HFFc6 (cell line): ENCODE measurements at regions not wholly inside any gene's neighbourhood (a gene's known extent, or its start where the extent isn't known, plus 50 kb on each side); places are given as distances from the start of the nearest gene placed in this dataset.

Experiments
- DNase-seq: peaks from one replicate; pipeline ENCODE4 v3.0.0-alpha.2; 2018
- H3K27ac Mint-ChIP-seq: 2 replicates; pipeline ENCODE4 v1.8.0; 2020; ENCODE audit warnings: mild to moderate bottlenecking, mixed read lengths
- H3K27me3 Mint-ChIP-seq: 2 replicates; pipeline ENCODE4 v1.8.0; 2021; ENCODE audit warnings: mild to moderate bottlenecking, moderate library complexity, mixed read lengths; ENCODE audit not compliant: insufficient read depth
- H3K36me3 Mint-ChIP-seq: 2 replicates; pipeline ENCODE4 v1.8.0; 2021; ENCODE audit warnings: low read depth, mixed read lengths
- H3K4me1 Mint-ChIP-seq: 2 replicates; pipeline ENCODE4 v1.8.0; 2020; ENCODE audit warnings: low read depth, mixed read lengths
- H3K4me3 Mint-ChIP-seq: 2 replicates; pipeline ENCODE4 v1.8.0; 2020; ENCODE audit warnings: mild to moderate bottlenecking, moderate library complexity, mixed read lengths
- H3K9me3 Mint-ChIP-seq: 2 replicates; pipeline ENCODE4 v1.8.0; 2020; ENCODE audit warnings: mild to moderate bottlenecking, mixed read lengths
- TF ChIP-seq, protein P1 (sequence below): fragments of 200-600 bp; sonication (generic); IDR thresholded peaks from 2 replicates; pipeline ENCODE4 v1.5.0; 2021; ENCODE audit warnings: antibody characterized with exemption, mild to moderate bottlenecking

GRCh38 chr9:86591472-86591871, 237.3 kb upstream of the TUT7 start:
- TF ChIP-seq, protein P1, sequence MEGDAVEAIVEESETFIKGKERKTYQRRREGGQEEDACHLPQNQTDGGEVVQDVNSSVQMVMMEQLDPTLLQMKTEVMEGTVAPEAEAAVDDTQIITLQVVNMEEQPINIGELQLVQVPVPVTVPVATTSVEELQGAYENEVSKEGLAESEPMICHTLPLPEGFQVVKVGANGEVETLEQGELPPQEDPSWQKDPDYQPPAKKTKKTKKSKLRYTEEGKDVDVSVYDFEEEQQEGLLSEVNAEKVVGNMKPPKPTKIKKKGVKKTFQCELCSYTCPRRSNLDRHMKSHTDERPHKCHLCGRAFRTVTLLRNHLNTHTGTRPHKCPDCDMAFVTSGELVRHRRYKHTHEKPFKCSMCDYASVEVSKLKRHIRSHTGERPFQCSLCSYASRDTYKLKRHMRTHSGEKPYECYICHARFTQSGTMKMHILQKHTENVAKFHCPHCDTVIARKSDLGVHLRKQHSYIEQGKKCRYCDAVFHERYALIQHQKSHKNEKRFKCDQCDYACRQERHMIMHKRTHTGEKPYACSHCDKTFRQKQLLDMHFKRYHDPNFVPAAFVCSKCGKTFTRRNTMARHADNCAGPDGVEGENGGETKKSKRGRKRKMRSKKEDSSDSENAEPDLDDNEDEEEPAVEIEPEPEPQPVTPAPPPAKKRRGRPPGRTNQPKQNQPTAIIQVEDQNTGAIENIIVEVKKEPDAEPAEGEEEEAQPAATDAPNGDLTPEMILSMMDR, result no peak
- no peaks in the 10 kb centered on the region for H3K4me1 Mint-ChIP-seq
- no peak overlapping the region for H3K4me3 Mint-ChIP-seq
- no peaks in the 10 kb centered on the region for H3K9me3 Mint-ChIP-seq
- DNase-seq, result no peak
- H3K27me3 Mint-ChIP-seq, result peaks cover 5% of the 10 kb centered on the region
- H3K36me3 Mint-ChIP-seq, result no peaks in the 10 kb centered on the region
- no peak overlapping the region for H3K27ac Mint-ChIP-seq

- Mint-ChIP-seq H3K4me1 (peaks cover 11% of the 10 kb centered on the region; the same call in 1 of the 2 replicates), H3K27me3 (no peaks in the 10 kb centered on the region; the same call in none of the 2 replicates), H3K4me3 (no peak overlapping the region), H3K36me3 (no peaks in the 10 kb centered on the region), H3K9me3 (no peaks in the 10 kb centered on the region), H3K27ac (no peak overlapping the region)
- DNase-seq, result no peak
- TF ChIP-seq, protein P1, result no peak
Observed at GRCh38 chr9:86589730-86590129, 235.5 kb upstream of the TUT7 start.

DNA sequence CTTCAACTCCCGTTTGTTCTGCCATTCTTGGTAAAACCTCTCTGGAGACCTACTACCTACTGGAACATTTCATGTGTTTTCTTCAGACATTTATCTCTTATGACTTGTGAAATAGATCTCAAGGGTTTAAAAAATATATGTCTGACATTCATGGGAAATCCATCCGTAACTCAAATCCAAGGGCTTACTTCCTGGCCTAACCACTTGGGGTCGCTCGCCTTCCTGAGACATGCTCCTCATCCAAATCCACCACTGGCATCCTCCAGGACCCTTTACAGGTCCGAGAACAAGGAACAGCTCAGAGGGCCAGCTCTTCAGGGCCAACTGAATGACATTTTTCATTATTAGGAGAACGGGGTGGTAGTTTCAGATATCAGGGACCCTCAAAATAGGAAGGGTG, 235.1 kb upstream of the TUT7 start:
- TF ChIP-seq, protein P1, result peak; percentile 53
- H3K9me3 Mint-ChIP-seq, result no peaks in the 10 kb centered on the region
- no peaks in the 10 kb centered on the region for H3K36me3 Mint-ChIP-seq
- peaks cover 11% of the 10 kb centered on the region; the same call in 1 of the 2 replicates for H3K4me1 Mint-ChIP-seq
- no peak overlapping the region for H3K4me3 Mint-ChIP-seq
- H3K27me3 Mint-ChIP-seq, result no peaks in the 10 kb centered on the region; the same call in 1 of the 2 replicates
- DNase-seq, result no peak
- no peak overlapping the region for H3K27ac Mint-ChIP-seq

DNA sequence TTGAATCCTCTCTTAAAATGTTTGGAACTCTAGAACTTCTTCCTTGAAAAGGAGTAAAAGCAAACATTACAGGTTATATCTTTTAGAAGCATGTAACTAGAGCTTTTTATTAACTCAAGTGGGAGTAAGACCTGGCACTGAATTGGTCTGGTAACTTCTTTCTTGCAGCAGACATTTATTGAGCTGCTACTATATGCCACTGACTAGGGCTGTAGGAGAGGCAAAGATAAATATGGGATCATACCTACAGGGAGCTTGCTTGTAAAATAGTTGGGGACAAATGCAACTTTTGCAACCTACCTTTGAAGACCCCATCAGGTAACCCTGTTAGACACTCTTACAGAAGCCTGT, 231.9 kb upstream of the TUT7 start:
- no peak for DNase-seq
- no peak overlapping the region for H3K27ac Mint-ChIP-seq
- H3K36me3 Mint-ChIP-seq, result no peaks in the 10 kb centered on the region

GRCh38 chr9:86585422-86586143, 231.4 kb upstream of the TUT7 start:
- peaks cover 14% of the 10 kb centered on the region; the same call in 1 of the 2 replicates for H3K4me1 Mint-ChIP-seq

More for the DNA sequence above, 231.9 kb upstream of the TUT7 start:
- Mint-ChIP-seq H3K4me1 (peaks cover 11% of the 10 kb centered on the region; the same call in 1 of the 2 replicates), H3K27me3 (no peaks in the 10 kb centered on the region; the same call in 1 of the 2 replicates), H3K4me3 (peak overlapping the region; percentile 84), H3K9me3 (no peaks in the 10 kb centered on the region)
- TF ChIP-seq, protein P1, result no peak

More at GRCh38 chr9:86585422-86586143, 231.4 kb upstream of the TUT7 start:
- no peak for DNase-seq
- no peaks in the 10 kb centered on the region for H3K36me3 Mint-ChIP-seq
- H3K27ac Mint-ChIP-seq, result no peak overlapping the region
- peak overlapping the region; percentile 84 for H3K4me3 Mint-ChIP-seq
- H3K9me3 Mint-ChIP-seq, result no peaks in the 10 kb centered on the region
- peaks cover under 1% of the 10 kb centered on the region for H3K27me3 Mint-ChIP-seq
- TF ChIP-seq, protein P1, result no peak
